WTC11 (cell line): ENCODE measurements at regions not wholly inside any gene's neighbourhood (a gene's known extent, or its start where the extent isn't known, plus 50 kb on each side); places are given as distances from the start of the nearest gene placed in this dataset.

Experiments
- ATAC-seq: fragments of 200-7000 bp; cut with Tn5 transposase; 2 replicates; pipeline ENCODE4 v1.10.0; 2021; ENCODE audit warnings: mild to moderate bottlenecking, moderate library complexity
- CTCF ChIA-PET: fragments of 300-600 bp; sonication (Branson Sonifier 250); formaldehyde crosslinking; loops from one replicate; lab custom pipeline; 2021; ENCODE audit warnings: antibody characterized with exemption; lab: Charles Lee
- POLR2A ChIA-PET: fragments of 350-600 bp; sonication (Branson Sonifier 250); formaldehyde crosslinking; loops from one replicate; lab custom pipeline; 2021; ENCODE audit warnings: antibody characterized with exemption; lab: Charles Lee
- DNase-seq: peaks from one replicate; pipeline ENCODE4 v3.0.0; 2021; ENCODE audit warnings: low spot score
- H3K27ac Mint-ChIP-seq: 2 replicates; pipeline ENCODE4 v1.8.0; 2021; ENCODE audit warnings: mixed read lengths
- H3K27me3 Mint-ChIP-seq: 2 replicates; pipeline ENCODE4 v1.8.0; 2021; ENCODE audit warnings: low read depth, mild to moderate bottlenecking, moderate library complexity, mixed read lengths
- H3K36me3 Mint-ChIP-seq: 2 replicates; pipeline ENCODE4 v1.8.0; 2021; ENCODE audit warnings: mixed read lengths
- H3K4me1 Mint-ChIP-seq: 2 replicates; pipeline ENCODE4 v1.8.0; 2022; ENCODE audit warnings: mixed read lengths
- H3K4me3 Mint-ChIP-seq: 2 replicates; pipeline ENCODE4 v1.8.0; 2021; ENCODE audit warnings: mild to moderate bottlenecking, moderate library complexity, mixed read lengths
- H3K9me3 Mint-ChIP-seq: 2 replicates; pipeline ENCODE4 v1.8.0; 2021; ENCODE audit warnings: mixed read lengths
- CDX4 ChIP-seq: fragments of 250-450 bp; sonication (Bioruptor Pico); IDR thresholded peaks from 2 replicates; pipeline ENCODE4 v1.9.0; 2021; ENCODE audit warnings: moderate library complexity, mild to moderate bottlenecking, inconsistent platforms, borderline replicate concordance
- E2F1 ChIP-seq: sonication (generic); formaldehyde crosslinking; IDR thresholded peaks from 2 replicates; pipeline ENCODE4 v1.8.0; 2022; ENCODE audit warnings: mild to moderate bottlenecking, missing genetic modification reagents
- FOXJ3 ChIP-seq: sonication (generic); formaldehyde crosslinking; IDR thresholded peaks from 2 replicates; pipeline ENCODE4 v1.9.0; 2021; ENCODE audit warnings: missing genetic modification reagents, mild to moderate bottlenecking, borderline replicate concordance
- IRF2 ChIP-seq: sonication (generic); formaldehyde crosslinking; IDR thresholded peaks from 2 replicates; pipeline ENCODE4 v1.8.0; 2022; ENCODE audit warnings: low read depth, missing genetic modification reagents, borderline replicate concordance
- KAT7 ChIP-seq: sonication (generic); formaldehyde crosslinking; IDR thresholded peaks from 2 replicates; pipeline ENCODE4 v1.8.1; 2023; ENCODE audit warnings: missing genetic modification reagents, mild to moderate bottlenecking, borderline replicate concordance
- NFATC4 ChIP-seq: fragments of 250-450 bp; sonication (Bioruptor Pico); IDR thresholded peaks from 2 replicates; pipeline ENCODE4 v1.9.0; 2021; ENCODE audit warnings: mild to moderate bottlenecking
- NFYB ChIP-seq: sonication (generic); formaldehyde crosslinking; conservative IDR thresholded peaks from 2 replicates; pipeline ENCODE4 v1.8.0; 2022; ENCODE audit warnings: low read depth, missing genetic modification reagents
- PRRX2 ChIP-seq: fragments of 250-450 bp; sonication (Bioruptor Pico); IDR thresholded peaks from 2 replicates; pipeline ENCODE4 v1.8.0; 2021; ENCODE audit warnings: mild to moderate bottlenecking
- SP1 ChIP-seq: sonication (generic); formaldehyde crosslinking; conservative IDR thresholded peaks from 2 replicates; pipeline ENCODE4 v1.8.1; 2022; ENCODE audit warnings: missing genetic modification reagents
- STAT6 ChIP-seq: sonication (generic); formaldehyde crosslinking; conservative IDR thresholded peaks from 2 replicates; pipeline ENCODE4 v1.8.1; 2023; ENCODE audit warnings: mild to moderate bottlenecking, low read depth, missing genetic modification reagents, moderate library complexity
- TCF7 ChIP-seq: sonication (generic); formaldehyde crosslinking; IDR thresholded peaks from 2 replicates; pipeline ENCODE4 v1.8.0; 2022; ENCODE audit warnings: mild to moderate bottlenecking, low read depth, missing genetic modification reagents, moderate library complexity
- TEAD1 ChIP-seq: sonication (generic); formaldehyde crosslinking; IDR thresholded peaks from 2 replicates; pipeline ENCODE4 v1.8.0; 2022; ENCODE audit warnings: mild to moderate bottlenecking, missing genetic modification reagents
- ZBTB43 ChIP-seq: sonication (generic); formaldehyde crosslinking; IDR thresholded peaks from 2 replicates; pipeline ENCODE4 v1.8.1; 2023; ENCODE audit warnings: mild to moderate bottlenecking, missing genetic modification reagents
- ZNF512 ChIP-seq: sonication (generic); formaldehyde crosslinking; IDR thresholded peaks from 2 replicates; pipeline ENCODE4 v1.8.1; 2022; ENCODE audit warnings: missing genetic modification reagents, borderline replicate concordance

GRCh38 chr4:188242041-188242440 lies 102.8 kb downstream of the TRIML1 start:
- H3K27ac Mint-ChIP-seq: no peak overlapping the region
- DNase-seq (no peak), ATAC-seq (no peak)
- H3K4me3 Mint-ChIP-seq: no peak overlapping the region
- no peak for TF ChIP-seq KAT7 (CRISPR knock-in tag)
- TF ChIP-seq IRF2 (CRISPR knock-in tag): no peak
- no peak for TF ChIP-seq TEAD1 (CRISPR knock-in tag)
- no peak for TF ChIP-seq FOXJ3 (CRISPR knock-in tag)
- no peak for TF ChIP-seq STAT6 (CRISPR knock-in tag)
- TF ChIP-seq ZBTB43 (CRISPR knock-in tag): no peak
- TF ChIP-seq TCF7 (CRISPR knock-in tag): no peak
- TF ChIP-seq NFATC4 (CRISPR knock-in tag): no peak
- no peak for TF ChIP-seq NFYB (CRISPR knock-in tag)
- ChIA-PET CTCF (no interaction called here), POLR2A (no interaction called here)
- no peaks in the 10 kb centered on the region for H3K27me3 Mint-ChIP-seq
- H3K4me1 Mint-ChIP-seq: peaks cover 19% of the 10 kb centered on the region
- H3K9me3 Mint-ChIP-seq: peaks cover 4% of the 10 kb centered on the region
- no peaks in the 10 kb centered on the region for H3K36me3 Mint-ChIP-seq

- Mint-ChIP-seq H3K27me3 (no peaks in the 10 kb centered on the region), H3K4me1 (peaks cover 22% of the 10 kb centered on the region), H3K27ac (no peak overlapping the region), H3K36me3 (no peaks in the 10 kb centered on the region), H3K4me3 (no peak overlapping the region), H3K9me3 (peaks cover 3% of the 10 kb centered on the region)
- ATAC-seq (no peak), DNase-seq (no peak)
- CTCF ChIA-PET: no interaction called here
- POLR2A ChIA-PET: no interaction called here
- TF ChIP-seq SP1 (CRISPR knock-in tag) (no peak), ZNF512 (CRISPR knock-in tag) (no peak)
Measured at GRCh38 chr4:188245651-188246050, 106.4 kb downstream of the TRIML1 start.

GRCh38 chr4:188246488-188246887 lies 107.2 kb downstream of the TRIML1 start:
- ATAC-seq (peak; percentile 96), DNase-seq (peak; percentile 28)
- ChIA-PET CTCF (no interaction called here), POLR2A (no interaction called here)
- TF ChIP-seq CDX4 (CRISPR knock-in tag): no peak
- no peak for TF ChIP-seq PRRX2 (CRISPR knock-in tag)
- no peak for TF ChIP-seq E2F1 (CRISPR knock-in tag)
- H3K27me3 Mint-ChIP-seq: no peaks in the 10 kb centered on the region
- peaks cover 8% of the 10 kb centered on the region for H3K9me3 Mint-ChIP-seq
- no peak overlapping the region for H3K4me3 Mint-ChIP-seq
- H3K36me3 Mint-ChIP-seq: no peaks in the 10 kb centered on the region
- H3K27ac Mint-ChIP-seq: no peak overlapping the region
- H3K4me1 Mint-ChIP-seq: peaks cover 22% of the 10 kb centered on the region
